ENCODE measurements at regions not wholly inside any gene's neighbourhood (a gene's known extent, or its start where the extent isn't known, plus 50 kb on each side); places are given as distances from the start of the nearest gene placed in this dataset.

DNA sequence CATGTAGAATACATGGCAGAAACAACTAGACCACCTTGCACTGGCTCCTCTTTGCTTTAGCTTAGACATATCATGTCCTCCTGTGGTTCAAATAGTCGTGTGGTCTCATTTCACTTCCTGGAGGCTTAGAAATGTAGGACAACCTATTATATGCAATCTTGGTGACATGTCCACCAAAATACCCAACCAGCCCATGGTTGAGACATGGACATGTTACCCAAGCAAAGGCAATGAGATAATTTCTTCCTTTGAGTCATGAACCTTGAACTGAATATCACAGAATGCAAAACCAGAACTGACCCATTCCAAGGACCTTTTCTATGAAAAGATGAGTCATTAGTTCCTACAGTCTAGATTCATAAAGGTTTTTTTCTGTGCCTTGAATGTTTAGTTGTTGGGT lies 309.0 kb upstream of the MDFIC2 start:
- Histone ChIP-seq H3K4me1 (ENCODE audit: control insufficient read depth in 4 of 4, insufficient read depth in 4 of 4, low read length in 3 of 4) (no peaks in the 10 kb centered on the region), H3K27ac (ENCODE audit: low read depth in 1 of 2, low read length in 2 of 2) (no peak overlapping the region), H3K27me3 (ENCODE audit: control insufficient read depth in 4 of 4, insufficient read depth in 4 of 4, low read length in 3 of 4) (peaks cover 0 to 10% (median 0%) of the 10 kb centered on the region in 4 donors), H3K9ac (ENCODE audit: low read depth in 1 of 2, low read length in 2 of 2) (no peak overlapping the region), H3K36me3 (ENCODE audit: control insufficient read depth in 4 of 4, insufficient read depth in 3 of 4, low read depth in 1 of 4, low read length in 3 of 4) (no peaks in the 10 kb centered on the region), H3K4me3 (ENCODE audit: low read depth in 1 of 3, low read length in 3 of 3) (no peak overlapping the region), H3K9me3 (ENCODE audit: control insufficient read depth in 4 of 4, low read length in 3 of 4) (no peaks in the 10 kb centered on the region)
- TF ChIP-seq SP1 (IDR thresholded peaks at IDR 0.05) (no peak), RXRA (IDR thresholded peaks at IDR 0.05) (no peak), GABPA (IDR thresholded peaks at IDR 0.05 in 1 of 2, conservative IDR thresholded peaks at IDR 0.05 in 1 of 2) (no peak), HNF4G (IDR thresholded peaks at IDR 0.05) (no peak), RAD21 (IDR thresholded peaks at IDR 0.05) (no peak)
- TF ChIP-seq, protein P1, sequence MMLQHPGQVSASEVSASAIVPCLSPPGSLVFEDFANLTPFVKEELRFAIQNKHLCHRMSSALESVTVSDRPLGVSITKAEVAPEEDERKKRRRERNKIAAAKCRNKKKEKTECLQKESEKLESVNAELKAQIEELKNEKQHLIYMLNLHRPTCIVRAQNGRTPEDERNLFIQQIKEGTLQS (IDR thresholded peaks at IDR 0.05), result no peak
- no peak for DNase-seq (ENCODE audit: low spot score)
- WGBS, result 67% methylated on average over 1 of the region's 1 CpG

DNA sequence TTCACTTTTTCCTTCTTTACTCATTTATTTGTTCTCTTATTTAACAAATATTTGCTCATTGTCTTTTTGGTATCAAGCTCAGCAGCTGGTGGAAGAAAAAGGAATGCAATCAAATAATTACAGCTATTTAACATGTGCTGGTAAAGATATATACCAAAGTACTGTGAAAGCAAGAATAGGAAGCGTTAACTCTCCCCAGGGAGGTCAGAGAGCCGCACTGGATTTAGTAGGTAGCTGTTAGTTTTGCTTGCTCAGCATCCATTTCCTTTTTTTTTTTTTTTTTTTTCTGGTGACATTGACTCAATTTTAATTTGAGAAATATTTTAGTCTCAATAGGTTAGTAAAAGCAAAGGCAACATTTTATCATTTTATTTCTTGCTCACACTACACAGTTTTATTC lies 308.5 kb upstream of the MDFIC2 start:
- 61% methylated on average over 2 of the region's 2 CpGs for WGBS
- Histone ChIP-seq H3K36me3 (ENCODE audit: control insufficient read depth in 4 of 4, insufficient read depth in 3 of 4, low read depth in 1 of 4, low read length in 3 of 4) (no peaks in the 10 kb centered on the region), H3K4me1 (ENCODE audit: control insufficient read depth in 4 of 4, insufficient read depth in 4 of 4, low read length in 3 of 4) (no peaks in the 10 kb centered on the region), H3K27ac (ENCODE audit: low read depth in 1 of 2, low read length in 2 of 2) (no peak overlapping the region), H3K4me3 (ENCODE audit: low read depth in 1 of 3, low read length in 3 of 3) (no peak overlapping the region), H3K27me3 (ENCODE audit: control insufficient read depth in 4 of 4, insufficient read depth in 4 of 4, low read length in 3 of 4) (peaks cover 0 to 10% (median 0%) of the 10 kb centered on the region in 4 donors), H3K9me3 (ENCODE audit: control insufficient read depth in 4 of 4, low read length in 3 of 4) (no peaks in the 10 kb centered on the region), H3K9ac (ENCODE audit: low read depth in 1 of 2, low read length in 2 of 2) (no peak overlapping the region)
- no peak for DNase-seq (ENCODE audit: low spot score)
- TF ChIP-seq HNF4A (conservative IDR thresholded peaks at IDR 0.05) (no peak), EGR1 (IDR thresholded peaks at IDR 0.05; ENCODE audit: low read depth in 2 of 2) (no peak), RXRA (IDR thresholded peaks at IDR 0.05) (no peak), FOXA1 (IDR thresholded peaks at IDR 0.05) (no peak), YY1 (IDR thresholded peaks at IDR 0.05) (no peak), JUND (IDR thresholded peaks at IDR 0.05) (no peak), HNF4G (IDR thresholded peaks at IDR 0.05) (no peak), TAF1 (conservative IDR thresholded peaks at IDR 0.05) (no peak), FOXA2 (IDR thresholded peaks at IDR 0.05) (no peak), RAD21 (IDR thresholded peaks at IDR 0.05) (no peak), SP1 (IDR thresholded peaks at IDR 0.05) (no peak), NR2F2 (IDR thresholded peaks at IDR 0.05) (no peak), GABPA (IDR thresholded peaks at IDR 0.05 in 1 of 2, conservative IDR thresholded peaks at IDR 0.05 in 1 of 2) (no peak)
- TF ChIP-seq, protein P2, sequence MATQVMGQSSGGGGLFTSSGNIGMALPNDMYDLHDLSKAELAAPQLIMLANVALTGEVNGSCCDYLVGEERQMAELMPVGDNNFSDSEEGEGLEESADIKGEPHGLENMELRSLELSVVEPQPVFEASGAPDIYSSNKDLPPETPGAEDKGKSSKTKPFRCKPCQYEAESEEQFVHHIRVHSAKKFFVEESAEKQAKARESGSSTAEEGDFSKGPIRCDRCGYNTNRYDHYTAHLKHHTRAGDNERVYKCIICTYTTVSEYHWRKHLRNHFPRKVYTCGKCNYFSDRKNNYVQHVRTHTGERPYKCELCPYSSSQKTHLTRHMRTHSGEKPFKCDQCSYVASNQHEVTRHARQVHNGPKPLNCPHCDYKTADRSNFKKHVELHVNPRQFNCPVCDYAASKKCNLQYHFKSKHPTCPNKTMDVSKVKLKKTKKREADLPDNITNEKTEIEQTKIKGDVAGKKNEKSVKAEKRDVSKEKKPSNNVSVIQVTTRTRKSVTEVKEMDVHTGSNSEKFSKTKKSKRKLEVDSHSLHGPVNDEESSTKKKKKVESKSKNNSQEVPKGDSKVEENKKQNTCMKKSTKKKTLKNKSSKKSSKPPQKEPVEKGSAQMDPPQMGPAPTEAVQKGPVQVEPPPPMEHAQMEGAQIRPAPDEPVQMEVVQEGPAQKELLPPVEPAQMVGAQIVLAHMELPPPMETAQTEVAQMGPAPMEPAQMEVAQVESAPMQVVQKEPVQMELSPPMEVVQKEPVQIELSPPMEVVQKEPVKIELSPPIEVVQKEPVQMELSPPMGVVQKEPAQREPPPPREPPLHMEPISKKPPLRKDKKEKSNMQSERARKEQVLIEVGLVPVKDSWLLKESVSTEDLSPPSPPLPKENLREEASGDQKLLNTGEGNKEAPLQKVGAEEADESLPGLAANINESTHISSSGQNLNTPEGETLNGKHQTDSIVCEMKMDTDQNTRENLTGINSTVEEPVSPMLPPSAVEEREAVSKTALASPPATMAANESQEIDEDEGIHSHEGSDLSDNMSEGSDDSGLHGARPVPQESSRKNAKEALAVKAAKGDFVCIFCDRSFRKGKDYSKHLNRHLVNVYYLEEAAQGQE (IDR thresholded peaks at IDR 0.05), result no peak
- TF ChIP-seq, protein P3, sequence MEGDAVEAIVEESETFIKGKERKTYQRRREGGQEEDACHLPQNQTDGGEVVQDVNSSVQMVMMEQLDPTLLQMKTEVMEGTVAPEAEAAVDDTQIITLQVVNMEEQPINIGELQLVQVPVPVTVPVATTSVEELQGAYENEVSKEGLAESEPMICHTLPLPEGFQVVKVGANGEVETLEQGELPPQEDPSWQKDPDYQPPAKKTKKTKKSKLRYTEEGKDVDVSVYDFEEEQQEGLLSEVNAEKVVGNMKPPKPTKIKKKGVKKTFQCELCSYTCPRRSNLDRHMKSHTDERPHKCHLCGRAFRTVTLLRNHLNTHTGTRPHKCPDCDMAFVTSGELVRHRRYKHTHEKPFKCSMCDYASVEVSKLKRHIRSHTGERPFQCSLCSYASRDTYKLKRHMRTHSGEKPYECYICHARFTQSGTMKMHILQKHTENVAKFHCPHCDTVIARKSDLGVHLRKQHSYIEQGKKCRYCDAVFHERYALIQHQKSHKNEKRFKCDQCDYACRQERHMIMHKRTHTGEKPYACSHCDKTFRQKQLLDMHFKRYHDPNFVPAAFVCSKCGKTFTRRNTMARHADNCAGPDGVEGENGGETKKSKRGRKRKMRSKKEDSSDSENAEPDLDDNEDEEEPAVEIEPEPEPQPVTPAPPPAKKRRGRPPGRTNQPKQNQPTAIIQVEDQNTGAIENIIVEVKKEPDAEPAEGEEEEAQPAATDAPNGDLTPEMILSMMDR (IDR thresholded peaks at IDR 0.05; ENCODE audit: low read depth, low read length, missing input control), result no peak
- TF ChIP-seq, protein P4, sequence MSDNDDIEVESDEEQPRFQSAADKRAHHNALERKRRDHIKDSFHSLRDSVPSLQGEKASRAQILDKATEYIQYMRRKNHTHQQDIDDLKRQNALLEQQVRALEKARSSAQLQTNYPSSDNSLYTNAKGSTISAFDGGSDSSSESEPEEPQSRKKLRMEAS (IDR thresholded peaks at IDR 0.05), result no peak
- TF ChIP-seq, protein P5, sequence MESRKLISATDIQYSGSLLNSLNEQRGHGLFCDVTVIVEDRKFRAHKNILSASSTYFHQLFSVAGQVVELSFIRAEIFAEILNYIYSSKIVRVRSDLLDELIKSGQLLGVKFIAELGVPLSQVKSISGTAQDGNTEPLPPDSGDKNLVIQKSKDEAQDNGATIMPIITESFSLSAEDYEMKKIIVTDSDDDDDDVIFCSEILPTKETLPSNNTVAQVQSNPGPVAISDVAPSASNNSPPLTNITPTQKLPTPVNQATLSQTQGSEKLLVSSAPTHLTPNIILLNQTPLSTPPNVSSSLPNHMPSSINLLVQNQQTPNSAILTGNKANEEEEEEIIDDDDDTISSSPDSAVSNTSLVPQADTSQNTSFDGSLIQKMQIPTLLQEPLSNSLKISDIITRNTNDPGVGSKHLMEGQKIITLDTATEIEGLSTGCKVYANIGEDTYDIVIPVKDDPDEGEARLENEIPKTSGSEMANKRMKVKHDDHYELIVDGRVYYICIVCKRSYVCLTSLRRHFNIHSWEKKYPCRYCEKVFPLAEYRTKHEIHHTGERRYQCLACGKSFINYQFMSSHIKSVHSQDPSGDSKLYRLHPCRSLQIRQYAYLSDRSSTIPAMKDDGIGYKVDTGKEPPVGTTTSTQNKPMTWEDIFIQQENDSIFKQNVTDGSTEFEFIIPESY (IDR thresholded peaks at IDR 0.05), result no peak
- TF ChIP-seq, protein P1 (IDR thresholded peaks at IDR 0.05), result no peak

All from liver (tissue), 8 donors.